ENCODE measurements at regions not wholly inside any gene's neighbourhood (a gene's known extent, or its start where the extent isn't known, plus 50 kb on each side); places are given as distances from the start of the nearest gene placed in this dataset.

DNA sequence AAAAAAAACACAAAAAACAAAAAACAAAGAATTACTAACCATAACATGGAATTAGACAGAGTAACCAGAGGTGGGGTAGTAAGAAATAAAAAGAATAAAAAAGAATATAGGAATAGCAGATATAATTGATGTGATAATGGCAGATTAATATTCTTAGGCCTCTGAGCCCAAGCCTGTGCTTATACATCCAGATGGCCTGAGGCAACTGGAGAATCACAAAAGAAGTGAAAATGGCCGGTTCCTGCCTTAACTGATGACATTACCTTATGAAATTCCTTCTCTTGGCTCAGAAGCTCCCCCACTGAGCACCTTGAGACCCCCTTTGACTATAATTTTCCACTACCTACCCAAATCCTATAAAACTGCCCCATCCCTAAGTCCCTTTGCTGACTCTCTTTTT, 95.1 kb upstream of the MSH6 start:
- no peak for DNase-seq (ENCODE audit: low read depth in 2 of 2)
- TF ChIP-seq, protein P1, sequence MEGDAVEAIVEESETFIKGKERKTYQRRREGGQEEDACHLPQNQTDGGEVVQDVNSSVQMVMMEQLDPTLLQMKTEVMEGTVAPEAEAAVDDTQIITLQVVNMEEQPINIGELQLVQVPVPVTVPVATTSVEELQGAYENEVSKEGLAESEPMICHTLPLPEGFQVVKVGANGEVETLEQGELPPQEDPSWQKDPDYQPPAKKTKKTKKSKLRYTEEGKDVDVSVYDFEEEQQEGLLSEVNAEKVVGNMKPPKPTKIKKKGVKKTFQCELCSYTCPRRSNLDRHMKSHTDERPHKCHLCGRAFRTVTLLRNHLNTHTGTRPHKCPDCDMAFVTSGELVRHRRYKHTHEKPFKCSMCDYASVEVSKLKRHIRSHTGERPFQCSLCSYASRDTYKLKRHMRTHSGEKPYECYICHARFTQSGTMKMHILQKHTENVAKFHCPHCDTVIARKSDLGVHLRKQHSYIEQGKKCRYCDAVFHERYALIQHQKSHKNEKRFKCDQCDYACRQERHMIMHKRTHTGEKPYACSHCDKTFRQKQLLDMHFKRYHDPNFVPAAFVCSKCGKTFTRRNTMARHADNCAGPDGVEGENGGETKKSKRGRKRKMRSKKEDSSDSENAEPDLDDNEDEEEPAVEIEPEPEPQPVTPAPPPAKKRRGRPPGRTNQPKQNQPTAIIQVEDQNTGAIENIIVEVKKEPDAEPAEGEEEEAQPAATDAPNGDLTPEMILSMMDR (IDR thresholded peaks at IDR 0.05; ENCODE audit: low read depth, low read length), result no peak
- no peak overlapping the region for H3K4me3 ChIP-seq (replicated peaks in 1 of 2; ENCODE audit: low read depth in 2 of 2, low read length in 2 of 2)

DNA sequence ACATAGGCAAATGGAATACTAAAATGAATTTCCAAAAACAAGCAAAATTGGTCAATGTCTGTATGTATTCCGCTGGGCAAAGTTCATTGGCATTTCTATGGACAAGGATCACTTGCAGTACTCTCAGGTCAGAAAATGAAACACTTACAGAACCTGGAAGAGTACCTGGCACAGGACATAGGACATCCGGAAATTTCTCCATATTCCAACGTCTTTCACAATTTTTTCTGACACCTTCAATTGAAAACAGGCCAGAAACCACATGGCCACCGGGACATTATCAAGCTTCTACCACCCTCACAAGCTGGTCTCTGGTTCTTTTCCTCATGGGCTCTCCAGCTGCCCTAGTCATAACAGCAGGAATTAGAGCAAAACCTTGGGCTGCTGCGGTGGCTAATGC, 96.9 kb upstream of the MSH6 start:
- TF ChIP-seq, protein P1 (IDR thresholded peaks at IDR 0.05; ENCODE audit: low read depth, low read length), result no peak
- no peak for DNase-seq (ENCODE audit: low read depth in 2 of 2)
- no peak overlapping the region for H3K4me3 ChIP-seq (replicated peaks in 1 of 2; ENCODE audit: low read depth in 2 of 2, low read length in 2 of 2)

DNA sequence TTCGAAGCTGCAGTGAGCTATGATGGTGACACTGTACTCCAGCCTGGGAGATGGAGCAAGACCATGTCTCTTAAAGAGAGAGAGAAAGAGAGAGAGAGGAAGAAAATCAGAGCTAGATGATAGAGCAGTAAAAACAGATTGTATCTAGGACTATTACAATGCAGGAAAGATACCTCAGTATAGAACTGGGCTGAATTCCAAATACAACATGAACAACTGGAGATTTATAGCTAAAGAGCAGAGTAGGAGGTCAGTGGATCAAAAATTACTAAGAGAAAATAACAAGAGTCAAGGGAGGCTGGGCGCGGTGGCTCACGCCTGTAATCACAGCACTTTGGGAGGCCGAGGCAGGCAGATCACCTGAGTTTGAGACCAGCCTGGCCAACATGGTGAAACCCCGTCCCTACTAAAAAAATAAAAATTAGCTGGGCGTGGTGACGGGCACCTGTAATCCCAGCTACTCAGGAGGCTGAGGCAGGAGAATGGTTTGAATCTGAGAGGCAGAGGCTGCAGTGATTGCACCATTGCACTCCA, 100.7 kb upstream of the MSH6 start:
- H3K4me3 ChIP-seq (replicated peaks in 1 of 2; ENCODE audit: low read depth in 2 of 2, low read length in 2 of 2), result no peak overlapping the region
- no peak for DNase-seq (ENCODE audit: low read depth in 2 of 2)
- TF ChIP-seq, protein P1 (IDR thresholded peaks at IDR 0.05; ENCODE audit: low read depth, low read length), result no peak

DNA sequence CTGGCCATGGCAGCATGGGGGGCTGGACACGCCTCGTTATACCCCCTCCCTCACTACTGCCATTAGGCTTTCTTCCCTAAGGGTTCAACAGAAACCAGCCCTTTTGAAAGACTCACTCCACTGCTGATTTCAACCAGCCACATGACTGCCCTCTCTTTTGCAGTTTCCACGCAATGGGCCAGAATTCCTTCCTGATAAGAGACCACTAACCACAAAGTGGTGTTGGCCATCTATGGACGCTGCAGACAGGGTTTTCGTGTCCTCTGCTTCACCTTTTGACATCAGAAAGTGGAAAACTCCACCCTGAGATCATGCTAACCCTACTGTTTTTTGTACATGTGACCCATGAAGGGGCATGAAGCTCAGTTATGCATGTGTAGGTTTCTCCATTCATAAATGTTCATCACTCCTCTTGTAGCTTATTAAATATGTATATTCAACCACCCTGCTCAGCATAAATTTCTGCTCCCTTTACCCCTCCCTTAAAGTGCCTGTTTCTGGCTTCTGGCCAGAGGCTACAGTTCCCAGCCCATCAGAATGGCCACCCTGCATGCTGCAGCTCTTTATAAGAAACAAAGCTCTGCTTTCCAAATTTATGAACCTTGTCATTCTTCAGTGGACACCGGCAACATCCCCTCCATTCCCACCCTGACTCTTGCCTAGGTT, 105.6 kb upstream of the KCNK12 start:
- TF ChIP-seq, protein P1 (IDR thresholded peaks at IDR 0.05; ENCODE audit: low read depth, low read length), result no peak
- no peak for DNase-seq (ENCODE audit: low read depth in 2 of 2)

DNA sequence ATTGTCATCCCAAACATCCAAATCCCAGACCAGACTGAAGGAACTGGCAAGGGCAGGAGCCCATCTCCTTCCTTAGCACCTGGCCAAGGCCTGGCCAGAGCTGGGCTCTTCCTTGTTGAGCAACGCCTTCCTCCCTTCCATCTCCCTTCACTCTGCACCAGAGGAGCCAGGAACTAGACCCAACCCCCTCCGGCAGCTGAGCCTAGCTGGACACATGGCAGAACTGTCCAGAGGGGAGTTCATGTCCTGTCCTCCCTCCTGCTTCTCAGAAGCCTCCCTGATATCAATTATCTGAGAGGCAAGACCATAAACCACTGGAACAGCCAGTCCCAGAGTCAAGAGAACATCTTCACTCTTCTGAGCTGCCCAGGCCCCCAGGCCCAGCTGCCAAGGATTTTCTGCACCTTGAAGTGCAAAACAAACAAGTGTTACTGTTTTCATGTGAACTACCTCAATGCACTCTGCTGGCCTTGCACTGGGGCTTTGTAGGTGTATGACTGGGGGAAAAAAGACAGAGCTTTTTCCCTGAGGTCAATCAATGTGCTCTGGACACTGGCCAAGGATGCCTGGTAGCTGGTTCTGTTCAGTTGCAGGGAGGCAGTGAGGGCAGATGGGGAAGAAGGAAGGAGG, 104.5 kb upstream of the KCNK12 start:
- no peak overlapping the region for H3K4me3 ChIP-seq (replicated peaks in 1 of 2; ENCODE audit: low read depth in 2 of 2, low read length in 2 of 2)
- DNase-seq (ENCODE audit: low read depth in 2 of 2), result no peak
- TF ChIP-seq, protein P1 (IDR thresholded peaks at IDR 0.05; ENCODE audit: low read depth, low read length), result no peak

More for the DNA sequence above, 105.6 kb upstream of the KCNK12 start:
- H3K4me3 ChIP-seq (replicated peaks in 1 of 2; ENCODE audit: low read depth in 2 of 2, low read length in 2 of 2), result no peak overlapping the region

DNA sequence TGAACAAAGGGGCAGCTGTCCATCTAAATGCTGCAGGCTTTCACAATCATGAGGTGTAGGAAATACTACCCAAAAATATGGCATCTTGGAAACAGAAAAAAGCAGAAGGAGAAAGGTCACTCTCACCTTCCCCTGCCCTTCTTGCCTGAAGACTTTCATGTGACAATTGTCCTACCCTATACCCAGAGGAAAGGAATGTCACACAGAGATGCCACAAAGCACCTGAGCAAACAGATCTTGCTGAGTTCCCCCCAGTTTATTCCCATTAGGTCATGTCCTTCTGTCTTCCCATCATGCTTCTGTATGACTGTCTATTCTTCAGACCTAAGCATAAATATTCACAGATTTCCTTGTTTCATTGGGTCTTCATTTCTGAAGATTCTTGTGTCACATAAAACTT, 95.5 kb upstream of the KCNK12 start:
- TF ChIP-seq, protein P1 (IDR thresholded peaks at IDR 0.05; ENCODE audit: low read depth, low read length), result no peak
- DNase-seq (ENCODE audit: low read depth in 2 of 2), result no peak

More for the DNA sequence above, 95.5 kb upstream of the KCNK12 start:
- H3K4me3 ChIP-seq (replicated peaks in 1 of 2; ENCODE audit: low read depth in 2 of 2, low read length in 2 of 2), result no peak overlapping the region

All from cardiac fibroblast (primary cell).